HUDEP-2 (cell line): ENCODE measurements at regions not wholly inside any gene's neighbourhood (a gene's known extent, or its start where the extent isn't known, plus 50 kb on each side); places are given as distances from the start of the nearest gene placed in this dataset.
"Not testable (repeated sequence)": the region's sequence is repeated elsewhere in the genome, so short reads cannot be mapped to it uniquely, and the experiment has no call there.

Experiments used
- DNase-seq, 76 experiments: peaks; one replicate each; lab custom pipeline; 2025; ENCODE audit not compliant: unreplicated experiment in 76 of 76; lab: John Stamatoyannopoulos, UW

GRCh38 chr5:36521838-36522745 is 84.3 kb upstream of the SLC1A3 start:
- no peak for DNase-seq

GRCh38 chr5:36522746-36523065 is 83.7 kb upstream of the SLC1A3 start:
- no peak for DNase-seq

- DNase-seq, result no peak
These were observed 83.0 kb upstream of the SLC1A3 start for GRCh38 chr5:36523450-36523849.

- DNase-seq, result no peak
These were observed 82.5 kb upstream of the SLC1A3 start for GRCh38 chr5:36523926-36524325.

GRCh38 chr5:36526537-36526936 is 79.9 kb upstream of the SLC1A3 start:
- no peak for DNase-seq

GRCh38 chr5:36528588-36528987 is 77.8 kb upstream of the SLC1A3 start:
- DNase-seq, result no peak

- no peak for DNase-seq
These were observed 77.3 kb upstream of the SLC1A3 start for GRCh38 chr5:36529142-36529541.

GRCh38 chr5:36530215-36530614 is 76.2 kb upstream of the SLC1A3 start:
- no peak for DNase-seq

GRCh38 chr5:36531401-36531800 is 75.0 kb upstream of the SLC1A3 start:
- no peak for DNase-seq

GRCh38 chr5:36535378-36535777 is 71.0 kb upstream of the SLC1A3 start:
- DNase-seq, result no peak

- no peak for DNase-seq
These were observed 70.4 kb upstream of the SLC1A3 start for GRCh38 chr5:36535859-36536615.

- no peak for DNase-seq
These were observed 69.8 kb upstream of the SLC1A3 start for GRCh38 chr5:36536616-36537005.

GRCh38 chr5:36537724-36538123 is 68.7 kb upstream of the SLC1A3 start:
- no peak for DNase-seq

GRCh38 chr5:36552651-36553393 is 53.6 kb upstream of the SLC1A3 start:
- no peak for DNase-seq

- not testable (repeated sequence) for DNase-seq
These were observed 51.4 kb upstream of the SLC1A3 start for GRCh38 chr5:36555035-36555434.
